GM12865 (cell line): ENCODE measurements at regions not wholly inside any gene's neighbourhood (a gene's known extent, or its start where the extent isn't known, plus 50 kb on each side); places are given as distances from the start of the nearest gene placed in this dataset.

Experiments used
- DNase-seq: peaks from one replicate; pipeline ENCODE4 v3.0.0; 2010; ENCODE audit warnings: low read depth
- H3K4me3 ChIP-seq: 2 replicates; pipeline ENCODE4 v1.5.1; 2011; ENCODE audit warnings: mild to moderate bottlenecking, low read depth, low read length, control low read depth
- CTCF ChIP-seq: IDR thresholded peaks from 2 replicates; pipeline ENCODE4 v1.5.1; 2011; ENCODE audit warnings: low read length, control low read depth, low read depth, inconsistent platforms; ENCODE audit not compliant: insufficient read depth; ENCODE audit errors: missing control alignments

GRCh38 chr16:51436742-51437141 is 285.7 kb upstream of the SALL1 start:
- TF ChIP-seq CTCF, result no peak
- H3K4me3 ChIP-seq, result no peak overlapping the region
- DNase-seq, result no peak

GRCh38 chr16:51434567-51435198 is 283.6 kb upstream of the SALL1 start:
- H3K4me3 ChIP-seq, result no peak overlapping the region
- DNase-seq, result no peak
- TF ChIP-seq CTCF, result no peak

GRCh38 chr16:51433599-51433998 is 282.5 kb upstream of the SALL1 start:
- TF ChIP-seq CTCF, result no peak
- DNase-seq, result no peak
- no peak overlapping the region for H3K4me3 ChIP-seq

- no peak for DNase-seq
- H3K4me3 ChIP-seq, result no peak overlapping the region
- TF ChIP-seq CTCF, result no peak
These were observed 280.6 kb upstream of the SALL1 start for GRCh38 chr16:51431517-51432241.

DNA sequence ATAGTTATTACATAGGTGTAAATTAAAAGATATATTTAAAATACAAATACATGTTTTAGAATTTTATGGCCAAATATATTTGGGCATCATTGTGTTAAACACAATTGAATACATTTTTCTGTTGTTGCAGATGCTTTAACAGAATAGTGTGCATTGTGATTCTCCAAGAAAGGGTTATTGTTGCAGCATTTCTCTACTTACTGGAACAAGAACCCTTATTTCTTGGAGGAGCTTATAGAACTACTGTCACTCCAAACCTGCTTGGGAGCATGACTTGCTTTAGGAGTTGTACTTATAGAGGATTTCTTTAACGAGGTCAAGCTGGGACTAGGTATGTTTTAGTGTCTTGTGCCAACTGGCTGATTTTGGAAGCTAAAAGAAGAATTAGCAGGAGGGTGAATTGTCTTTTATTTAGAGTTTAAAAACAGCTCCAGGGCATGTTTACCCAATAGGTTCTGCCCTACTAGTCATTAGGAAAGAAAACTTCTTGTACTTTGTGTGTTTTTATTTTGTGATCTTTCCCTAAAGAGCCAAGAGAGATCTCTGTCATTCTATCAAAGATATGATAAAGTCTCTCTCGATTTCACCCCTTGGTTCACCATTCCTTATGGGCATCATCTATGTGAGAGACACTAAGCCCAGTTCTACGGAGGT is 279.8 kb upstream of the SALL1 start:
- no peak for TF ChIP-seq CTCF
- DNase-seq, result no peak
- H3K4me3 ChIP-seq, result no peak overlapping the region

GRCh38 chr16:51429041-51429440 is 278.0 kb upstream of the SALL1 start:
- DNase-seq, result no peak
- H3K4me3 ChIP-seq, result no peak overlapping the region
- TF ChIP-seq CTCF, result no peak
